Smooth muscle cell (in vitro differentiated cells): ENCODE measurements at regions not wholly inside any gene's neighbourhood (a gene's known extent, or its start where the extent isn't known, plus 50 kb on each side); places are given as distances from the start of the nearest gene placed in this dataset.

Experiments used
- DNase-seq: peaks from one replicate; lab custom pipeline; 2025; ENCODE audit not compliant: unreplicated experiment; lab: John Stamatoyannopoulos, UW
- H2AFZ ChIP-seq: fragments of 200-600 bp; sonication (generic); 2 replicates; pipeline ENCODE4 v1.6.0; 2016; ENCODE audit warnings: antibody characterized with exemption, low read depth, mild to moderate bottlenecking
- H3F3A ChIP-seq: fragments of 200-600 bp; sonication (generic); 2 replicates; pipeline ENCODE4 v1.6.0; 2017; ENCODE audit warnings: antibody characterized with exemption, low read depth
- H3K27ac ChIP-seq: fragments of 200-600 bp; sonication (generic); 2 replicates; pipeline ENCODE4 v1.5.1; 2016; ENCODE audit warnings: low read depth, mild to moderate bottlenecking
- H3K27me3 ChIP-seq: fragments of 200-600 bp; sonication (generic); 2 replicates; pipeline ENCODE4 v1.6.1; 2016; ENCODE audit warnings: low read depth, mild to moderate bottlenecking
- H3K36me3 ChIP-seq: fragments of 200-600 bp; sonication (generic); 2 replicates; pipeline ENCODE4 v1.5.1; 2016; ENCODE audit warnings: low read depth
- H3K4me1 ChIP-seq: fragments of 200-600 bp; sonication (generic); 2 replicates; pipeline ENCODE4 v1.5.1; 2016; ENCODE audit warnings: low read depth
- H3K4me2 ChIP-seq: fragments of 200-600 bp; sonication (generic); 2 replicates; pipeline ENCODE4 v1.6.0; 2016; ENCODE audit warnings: mild to moderate bottlenecking
- H3K4me3 ChIP-seq: fragments of 200-600 bp; sonication (generic); 2 replicates; pipeline ENCODE4 v1.5.1; 2016; ENCODE audit warnings: mild to moderate bottlenecking
- H3K79me2 ChIP-seq: fragments of 200-600 bp; sonication (generic); 2 replicates; pipeline ENCODE4 v1.6.0; 2016; ENCODE audit warnings: low read depth, mild to moderate bottlenecking
- H3K9ac ChIP-seq: fragments of 200-600 bp; sonication (generic); 2 replicates; pipeline ENCODE4 v1.6.0; 2016; ENCODE audit warnings: low read depth
- H3K9me3 ChIP-seq: fragments of 200-600 bp; sonication (generic); replicated peaks from 2 replicates; pipeline ENCODE4 v1.5.1; 2016; ENCODE audit warnings: low read depth
- H4K20me1 ChIP-seq: fragments of 200-600 bp; sonication (generic); 2 replicates; pipeline ENCODE4 v1.6.0; 2016; ENCODE audit warnings: low read depth
- CTCF ChIP-seq: fragments of 200-600 bp; sonication (generic); IDR thresholded peaks from 2 replicates; pipeline ENCODE4 v1.5.1; 2017; ENCODE audit warnings: borderline replicate concordance, mild to moderate bottlenecking, antibody characterized with exemption; ENCODE audit not compliant: insufficient read depth, poor library complexity, severe bottlenecking
- WGBS: methylation state at CpG from one replicate; pipeline ENCODE4 v1.1.7; 2016; ENCODE audit warnings: low lambda C conversion rate; 5-methylcytosine and 5-hydroxymethylcytosine counted together

GRCh38 chr4:173827707-173828106 is 297.7 kb upstream of the HAND2 start:
- H3K4me2 ChIP-seq = no peak overlapping the region
- no peaks in the 10 kb centered on the region for H4K20me1 ChIP-seq
- peaks cover 3% of the 10 kb centered on the region for H3K9me3 ChIP-seq
- no peak overlapping the region for H3K9ac ChIP-seq
- 53% methylated on average over 2 of the region's 2 CpGs for WGBS
- peak overlapping the region; percentile 9 for H2AFZ ChIP-seq
- no peak overlapping the region for H3K27ac ChIP-seq
- no peak for DNase-seq
- TF ChIP-seq CTCF = no peak
- no peaks in the 10 kb centered on the region for H3F3A ChIP-seq
- no peaks in the 10 kb centered on the region for H3K4me1 ChIP-seq
- H3K4me3 ChIP-seq = no peak overlapping the region
- no peaks in the 10 kb centered on the region for H3K27me3 ChIP-seq
- H3K36me3 ChIP-seq = no peaks in the 10 kb centered on the region
- H3K79me2 ChIP-seq = no peaks in the 10 kb centered on the region

GRCh38 chr4:173821876-173822275 is 291.8 kb upstream of the HAND2 start:
- Histone ChIP-seq H4K20me1 (no peaks in the 10 kb centered on the region), H3K27ac (peak overlapping the region; percentile 0), H3K79me2 (no peaks in the 10 kb centered on the region), H3K4me1 (no peaks in the 10 kb centered on the region), H3K4me2 (peak overlapping the region; percentile 5), H3K36me3 (no peaks in the 10 kb centered on the region), H3F3A (no peaks in the 10 kb centered on the region), H3K9ac (no peak overlapping the region), H2AFZ (no peak overlapping the region), H3K27me3 (no peaks in the 10 kb centered on the region), H3K4me3 (no peak overlapping the region), H3K9me3 (no peaks in the 10 kb centered on the region)
- TF ChIP-seq CTCF = no peak
- WGBS = 61% methylated on average over 3 of the region's 3 CpGs
- no peak for DNase-seq

GRCh38 chr4:173821036-173821435 is 291.0 kb upstream of the HAND2 start:
- 60% methylated on average over 1 of the region's 1 CpG for WGBS
- no peak for DNase-seq
- Histone ChIP-seq H3K36me3 (no peaks in the 10 kb centered on the region), H3K9me3 (no peaks in the 10 kb centered on the region), H3F3A (no peaks in the 10 kb centered on the region), H3K4me1 (no peaks in the 10 kb centered on the region), H3K4me2 (peak overlapping the region; percentile 5), H3K9ac (no peak overlapping the region), H3K4me3 (no peak overlapping the region), H3K27me3 (no peaks in the 10 kb centered on the region), H3K79me2 (no peaks in the 10 kb centered on the region), H3K27ac (peak overlapping the region; percentile 0), H2AFZ (no peak overlapping the region), H4K20me1 (no peaks in the 10 kb centered on the region)
- no peak for TF ChIP-seq CTCF

- Histone ChIP-seq H3F3A (no peaks in the 10 kb centered on the region), H3K4me3 (no peak overlapping the region), H2AFZ (no peak overlapping the region), H3K9me3 (no peaks in the 10 kb centered on the region), H3K4me1 (peaks cover 11% of the 10 kb centered on the region), H3K4me2 (no peak overlapping the region), H3K9ac (no peak overlapping the region), H3K27ac (no peak overlapping the region), H3K79me2 (no peaks in the 10 kb centered on the region), H4K20me1 (no peaks in the 10 kb centered on the region), H3K27me3 (no peaks in the 10 kb centered on the region), H3K36me3 (no peaks in the 10 kb centered on the region)
- no peak for DNase-seq
- 94% methylated on average over 2 of the region's 2 CpGs for WGBS
- TF ChIP-seq CTCF = no peak
Observed at GRCh38 chr4:173807347-173807746, 277.3 kb upstream of the HAND2 start.
